ENCODE measurements at regions not wholly inside any gene's neighbourhood (a gene's known extent, or its start where the extent isn't known, plus 50 kb on each side); places are given as distances from the start of the nearest gene placed in this dataset.
"Not testable (repeated sequence)": the region's sequence is repeated elsewhere in the genome, so short reads cannot be mapped to it uniquely, and the experiment has no call there.

- ATAC-seq (ENCODE audit: low read depth) = no peak
- H3K18ac ChIP-seq (ENCODE audit: low read depth, low read length) = no peak overlapping the region
- H4K91ac ChIP-seq (ENCODE audit: insufficient read depth, low read depth, low read length) = no peak overlapping the region
- no peak overlapping the region for H3K14ac ChIP-seq (replicated peaks; ENCODE audit: low read depth, low read length)
- no CpG with 5 or more reads among the region's 3 CpGs for WGBS, 2 experiments (ENCODE audit: extremely low coverage in 2 of 2, insufficient read length in 1 of 2)
- no peak overlapping the region for H4K8ac ChIP-seq (ENCODE audit: low read depth in 2 of 2, low read length in 2 of 2)
- H3K4me2 ChIP-seq (ENCODE audit: low read depth, low read length) = no peak overlapping the region
- dilution Hi-C loops (cut with HindIII; ENCODE audit: low sequenced_read_pairs, unreplicated experiment) = no loop called here
- no peaks in the 10 kb centered on the region for H3K79me1 ChIP-seq (ENCODE audit: low read depth in 1 of 2, low read length in 2 of 2)
- H3K9me3 ChIP-seq (ENCODE audit: control insufficient read depth, insufficient read depth, low read length) = 0 out of 2 replicates have a peak, but pooled peaks cover 2% of the 10 kb centered on the region
- H2AK9ac ChIP-seq (replicated peaks; ENCODE audit: low read depth, low read length, poor library complexity) = no peak overlapping the region
- ChIA-PET POLR2A (ENCODE audit: unreplicated experiment) (interaction anchor here (0.6 kb wide), 1 partner anchor 417 kb away, joined by 3 read pairs; no protein-coding TSS in a partner anchor), CTCF (no interaction called here)
- no peak overlapping the region for H3K23ac ChIP-seq (ENCODE audit: low read depth, low read length)
- in situ Hi-C loops (cut with MboI; ENCODE audit: low sequenced_read_pairs) = no loop called here
- H2BK120ac ChIP-seq (ENCODE audit: low read depth, low read length) = no peak overlapping the region
- H3K27ac ChIP-seq (ENCODE audit: insufficient read depth, low read length) = no peak overlapping the region
- BruUV-seq (replicated peaks) = no TSS peak
- intact Hi-C loops (cut with micrococcal nuclease) = no loop called here
- no peak overlapping the region for H3K9ac ChIP-seq (ENCODE audit: low read depth, low read length)
- H3K36me3 ChIP-seq (ENCODE audit: control insufficient read depth, insufficient read depth, low read length) = no peaks in the 10 kb centered on the region
- no peaks in the 10 kb centered on the region for H3K9me1 ChIP-seq (ENCODE audit: insufficient read depth, low read length)
- H2AK5ac ChIP-seq (ENCODE audit: low read depth, low read length) = no peak overlapping the region
- H3K4me1 ChIP-seq (ENCODE audit: control insufficient read depth, insufficient read depth, low read length) = no peaks in the 10 kb centered on the region
- no peak overlapping the region for H4K5ac ChIP-seq (ENCODE audit: low read depth, low read length)
- no peak overlapping the region for H2BK15ac ChIP-seq (ENCODE audit: low read depth, low read length)
- no peaks in the 10 kb centered on the region for H3K27me3 ChIP-seq (ENCODE audit: control insufficient read depth, insufficient read depth, low read length)
- no peaks in the 10 kb centered on the region for H4K20me1 ChIP-seq (ENCODE audit: insufficient read depth, low read length)
- H2BK20ac ChIP-seq (ENCODE audit: low read depth, low read length) = no peak overlapping the region
- no peak overlapping the region for H2AFZ ChIP-seq (replicated peaks; ENCODE audit: low read length, poor library complexity)
- H3K56ac ChIP-seq (ENCODE audit: extremely low read depth, insufficient read depth, low read length) = no peak overlapping the region
- H3K4me3 ChIP-seq (ENCODE audit: insufficient read depth, low read depth, low read length) = no peak overlapping the region
- TF ChIP-seq BHLHE40 (IDR thresholded peaks at IDR 0.05; ENCODE audit: low read depth, low read length) (no peak), NFE2L2 (IDR thresholded peaks at IDR 0.05; ENCODE audit: low read depth, low read length) (no peak), SMC3 (IDR thresholded peaks at IDR 0.05; ENCODE audit: low read depth, low read length) (no peak), MXI1 (IDR thresholded peaks at IDR 0.05; ENCODE audit: borderline replicate concordance, low read depth, low read length) (no peak)
- DNase-seq = no peak
- no peak overlapping the region for H2BK5ac ChIP-seq (ENCODE audit: low read depth, low read length, poor library complexity, severe bottlenecking)
- H3K4ac ChIP-seq (ENCODE audit: low read depth, low read length) = no peak overlapping the region
Observed at GRCh38 chr9:25449503-25449902, 228.7 kb downstream of the TUSC1 start.

DNA sequence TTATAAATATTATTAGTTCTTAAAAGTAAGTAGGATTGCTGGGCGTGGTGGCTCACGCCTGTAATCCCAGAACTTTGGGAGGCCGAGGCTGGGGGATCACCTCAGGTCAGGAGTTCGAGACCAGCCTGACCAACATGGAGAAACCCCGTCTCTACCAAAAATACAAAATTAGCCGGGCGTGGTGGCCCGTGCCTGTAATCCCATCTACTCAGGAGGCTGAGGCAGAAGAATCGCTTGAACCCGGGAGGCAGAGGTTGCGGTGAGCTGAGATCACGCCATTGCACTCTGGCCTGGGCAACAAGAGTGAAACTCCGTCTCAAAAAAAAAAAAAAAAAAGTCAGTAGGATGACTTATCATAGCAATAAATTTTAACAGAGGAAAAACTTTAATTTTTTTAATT lies 232.5 kb downstream of the TUSC1 start:
- H3K4me3 ChIP-seq (ENCODE audit: insufficient read depth, low read depth, low read length); H4K5ac ChIP-seq (ENCODE audit: low read depth, low read length); H2AFZ ChIP-seq (replicated peaks; ENCODE audit: low read length, poor library complexity); H3K9me1 ChIP-seq (ENCODE audit: insufficient read depth, low read length); H3K27me3 ChIP-seq (ENCODE audit: control insufficient read depth, insufficient read depth, low read length); H2BK20ac ChIP-seq (ENCODE audit: low read depth, low read length); H3K4ac ChIP-seq (ENCODE audit: low read depth, low read length); H2BK15ac ChIP-seq (ENCODE audit: low read depth, low read length); H3K23ac ChIP-seq (ENCODE audit: low read depth, low read length); H3K27ac ChIP-seq (ENCODE audit: insufficient read depth, low read length); H3K4me1 ChIP-seq (ENCODE audit: control insufficient read depth, insufficient read depth, low read length); H3K9ac ChIP-seq (ENCODE audit: low read depth, low read length); ATAC-seq (ENCODE audit: low read depth); H3K4me2 ChIP-seq (ENCODE audit: low read depth, low read length); in situ Hi-C loops (cut with MboI; ENCODE audit: low sequenced_read_pairs); intact Hi-C loops (cut with micrococcal nuclease); H2AK5ac ChIP-seq (ENCODE audit: low read depth, low read length); H2AK9ac ChIP-seq (replicated peaks; ENCODE audit: low read depth, low read length, poor library complexity); POLR2A ChIA-PET (ENCODE audit: unreplicated experiment); H4K8ac ChIP-seq (ENCODE audit: low read depth in 2 of 2, low read length in 2 of 2); H3K36me3 ChIP-seq (ENCODE audit: control insufficient read depth, insufficient read depth, low read length); H3K14ac ChIP-seq (replicated peaks; ENCODE audit: low read depth, low read length); H2BK5ac ChIP-seq (ENCODE audit: low read depth, low read length, poor library complexity, severe bottlenecking); H3K18ac ChIP-seq (ENCODE audit: low read depth, low read length); BruUV-seq (replicated peaks); H3K79me1 ChIP-seq (ENCODE audit: low read depth in 1 of 2, low read length in 2 of 2); DNase-seq; CTCF ChIA-PET; H2BK120ac ChIP-seq (ENCODE audit: low read depth, low read length); H4K91ac ChIP-seq (ENCODE audit: insufficient read depth, low read depth, low read length); dilution Hi-C loops (cut with HindIII; ENCODE audit: low sequenced_read_pairs, unreplicated experiment); H3K56ac ChIP-seq (ENCODE audit: extremely low read depth, insufficient read depth, low read length); H4K20me1 ChIP-seq (ENCODE audit: insufficient read depth, low read length); H3K9me3 ChIP-seq (ENCODE audit: control insufficient read depth, insufficient read depth, low read length): not testable (repeated sequence)
- no CpG with 5 or more reads among the region's 13 CpGs for WGBS, 2 experiments (ENCODE audit: extremely low coverage in 2 of 2, insufficient read length in 1 of 2)

All from IMR-90 (cell line).